ENCODE measurements at regions not wholly inside any gene's neighbourhood (a gene's known extent, or its start where the extent isn't known, plus 50 kb on each side); places are given as distances from the start of the nearest gene placed in this dataset.

GRCh38 chr1:198014355-198014754 is 97.2 kb downstream of the LHX9 start:
- Histone ChIP-seq H3K4me1 (no peaks in the 10 kb centered on the region), H3K36me3 (ENCODE audit: insufficient read depth in 1 of 2, low read depth in 1 of 2) (no peaks in the 10 kb centered on the region), H3K9me3 (no peaks in the 10 kb centered on the region), H3K27ac (no peak overlapping the region), H3K4me3 (no peak overlapping the region), H3K27me3 (ENCODE audit: insufficient read depth in 3 of 3, low read length in 2 of 3) (peaks cover 0 to 1% (median 0%) of the 10 kb centered on the region in 3 donors)
- intact Hi-C loops (cut with DNase I), result no loop called here
- WGBS, 3 donors, result 63 to 74% (median 73%) methylated on average over 1 of the region's 1 CpG
- no peak for DNase-seq
- TF ChIP-seq CTCF (IDR thresholded peaks at IDR 0.05), result no peak
- ATAC-seq, result no peak

GRCh38 chr1:198015309-198015708 is 98.1 kb downstream of the LHX9 start:
- ATAC-seq (no peak), DNase-seq (no peak)
- H3K9me3 ChIP-seq, result no peaks in the 10 kb centered on the region
- H3K27me3 ChIP-seq (ENCODE audit: insufficient read depth in 3 of 3, low read length in 2 of 3), result peaks cover 0 to 1% (median 0%) of the 10 kb centered on the region in 3 donors
- no peak for TF ChIP-seq CTCF (IDR thresholded peaks at IDR 0.05)
- H3K36me3 ChIP-seq (ENCODE audit: insufficient read depth in 1 of 2, low read depth in 1 of 2), result no peaks in the 10 kb centered on the region
- intact Hi-C loops (cut with DNase I), result no loop called here
- no peaks in the 10 kb centered on the region for H3K4me1 ChIP-seq
- H3K4me3 ChIP-seq, result no peak overlapping the region
- H3K27ac ChIP-seq, result no peak overlapping the region

GRCh38 chr1:198018529-198018928 is 101.4 kb downstream of the LHX9 start:
- intact Hi-C loops (cut with DNase I), result no loop called here
- 24 to 37% (median 29%) methylated on average over 1 of the region's 1 CpG for WGBS, 3 donors

GRCh38 chr1:198019126-198019525 is 102.0 kb downstream of the LHX9 start:
- Histone ChIP-seq H3K36me3 (ENCODE audit: insufficient read depth in 1 of 2, low read depth in 1 of 2) (no peaks in the 10 kb centered on the region), H3K4me1 (no peaks in the 10 kb centered on the region), H3K27me3 (ENCODE audit: insufficient read depth in 3 of 3, low read length in 2 of 3) (peaks cover 0 to 1% (median 0%) of the 10 kb centered on the region in 3 donors), H3K4me3 (no peak overlapping the region), H3K9me3 (no peaks in the 10 kb centered on the region), H3K27ac (no peak overlapping the region)
- TF ChIP-seq CTCF (IDR thresholded peaks at IDR 0.05), result no peak
- 68 to 75% (median 73%) methylated on average over 1 of the region's 1 CpG for WGBS, 3 donors
- ATAC-seq (no peak), DNase-seq (no peak)
- intact Hi-C loops (cut with DNase I), result no loop called here

More at GRCh38 chr1:198018529-198018928, 101.4 kb downstream of the LHX9 start:
- DNase-seq (no peak), ATAC-seq (no peak)
- Histone ChIP-seq H3K27me3 (ENCODE audit: insufficient read depth in 3 of 3, low read length in 2 of 3) (peaks cover 0 to 1% (median 0%) of the 10 kb centered on the region in 3 donors), H3K4me3 (no peak overlapping the region), H3K9me3 (no peaks in the 10 kb centered on the region), H3K36me3 (ENCODE audit: insufficient read depth in 1 of 2, low read depth in 1 of 2) (no peaks in the 10 kb centered on the region), H3K27ac (no peak overlapping the region), H3K4me1 (no peaks in the 10 kb centered on the region)
- no peak for TF ChIP-seq CTCF (IDR thresholded peaks at IDR 0.05)

- Histone ChIP-seq H3K27me3 (ENCODE audit: insufficient read depth in 3 of 3, low read length in 2 of 3) (no peaks in the 10 kb centered on the region), H3K4me3 (no peak overlapping the region), H3K27ac (no peak overlapping the region), H3K9me3 (no peaks in the 10 kb centered on the region), H3K36me3 (ENCODE audit: insufficient read depth in 1 of 2, low read depth in 1 of 2) (no peaks in the 10 kb centered on the region), H3K4me1 (no peaks in the 10 kb centered on the region)
- WGBS, 3 donors, result 45 to 55% (median 54%) methylated on average over 4 of the region's 4 CpGs
- no peak for ATAC-seq
- DNase-seq, result no peak
- no peak for TF ChIP-seq CTCF (IDR thresholded peaks at IDR 0.05)
- intact Hi-C loops (cut with DNase I), result no loop called here
Observed at GRCh38 chr1:198024336-198024735, 107.2 kb downstream of the LHX9 start.
